Choroid plexus epithelial cell (primary cell): ENCODE measurements at regions not wholly inside any gene's neighbourhood (a gene's known extent, or its start where the extent isn't known, plus 50 kb on each side); places are given as distances from the start of the nearest gene placed in this dataset.

Source experiments
- DNase-seq: peaks from one replicate; pipeline ENCODE4 v3.0.0-alpha.2; 2010; ENCODE audit warnings: low read depth
- H3K4me3 ChIP-seq: 2 replicates; pipeline ENCODE4 v1.5.1; 2011; ENCODE audit warnings: low read depth, mild to moderate bottlenecking, control low read depth, low read length, moderate library complexity
- TF ChIP-seq, protein P1 (sequence below): conservative IDR thresholded peaks from 2 replicates; pipeline ENCODE4 v1.5.1; 2011; ENCODE audit warnings: low read depth, mild to moderate bottlenecking, control low read depth, inconsistent platforms, low read length, moderate library complexity

GRCh38 chr3:162012633-162013032 lies 516.0 kb downstream of the OTOL1 start:
- no peak for DNase-seq
- no peak overlapping the region for H3K4me3 ChIP-seq
- TF ChIP-seq, protein P1, sequence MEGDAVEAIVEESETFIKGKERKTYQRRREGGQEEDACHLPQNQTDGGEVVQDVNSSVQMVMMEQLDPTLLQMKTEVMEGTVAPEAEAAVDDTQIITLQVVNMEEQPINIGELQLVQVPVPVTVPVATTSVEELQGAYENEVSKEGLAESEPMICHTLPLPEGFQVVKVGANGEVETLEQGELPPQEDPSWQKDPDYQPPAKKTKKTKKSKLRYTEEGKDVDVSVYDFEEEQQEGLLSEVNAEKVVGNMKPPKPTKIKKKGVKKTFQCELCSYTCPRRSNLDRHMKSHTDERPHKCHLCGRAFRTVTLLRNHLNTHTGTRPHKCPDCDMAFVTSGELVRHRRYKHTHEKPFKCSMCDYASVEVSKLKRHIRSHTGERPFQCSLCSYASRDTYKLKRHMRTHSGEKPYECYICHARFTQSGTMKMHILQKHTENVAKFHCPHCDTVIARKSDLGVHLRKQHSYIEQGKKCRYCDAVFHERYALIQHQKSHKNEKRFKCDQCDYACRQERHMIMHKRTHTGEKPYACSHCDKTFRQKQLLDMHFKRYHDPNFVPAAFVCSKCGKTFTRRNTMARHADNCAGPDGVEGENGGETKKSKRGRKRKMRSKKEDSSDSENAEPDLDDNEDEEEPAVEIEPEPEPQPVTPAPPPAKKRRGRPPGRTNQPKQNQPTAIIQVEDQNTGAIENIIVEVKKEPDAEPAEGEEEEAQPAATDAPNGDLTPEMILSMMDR: no peak

DNA sequence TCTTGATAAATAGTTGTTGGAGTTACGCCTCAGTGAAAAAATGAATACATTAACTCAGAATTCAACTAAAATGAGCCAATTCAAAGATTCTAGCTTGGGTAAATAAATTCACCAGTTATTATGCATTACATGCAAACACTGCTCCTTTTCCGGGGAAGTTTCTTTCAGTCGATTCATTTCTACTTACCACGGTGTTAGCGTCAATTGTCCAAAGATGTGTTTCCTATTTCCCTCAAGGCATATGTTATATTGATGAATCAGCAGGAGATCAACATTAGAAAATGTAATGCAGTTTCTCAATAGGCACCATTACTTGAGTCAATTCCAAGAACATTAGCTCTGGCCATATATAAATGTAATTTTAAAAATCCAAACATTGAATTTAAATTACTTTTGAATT lies 517.7 kb downstream of the OTOL1 start:
- TF ChIP-seq, protein P1: no peak
- H3K4me3 ChIP-seq: no peak overlapping the region
- DNase-seq: no peak

DNA sequence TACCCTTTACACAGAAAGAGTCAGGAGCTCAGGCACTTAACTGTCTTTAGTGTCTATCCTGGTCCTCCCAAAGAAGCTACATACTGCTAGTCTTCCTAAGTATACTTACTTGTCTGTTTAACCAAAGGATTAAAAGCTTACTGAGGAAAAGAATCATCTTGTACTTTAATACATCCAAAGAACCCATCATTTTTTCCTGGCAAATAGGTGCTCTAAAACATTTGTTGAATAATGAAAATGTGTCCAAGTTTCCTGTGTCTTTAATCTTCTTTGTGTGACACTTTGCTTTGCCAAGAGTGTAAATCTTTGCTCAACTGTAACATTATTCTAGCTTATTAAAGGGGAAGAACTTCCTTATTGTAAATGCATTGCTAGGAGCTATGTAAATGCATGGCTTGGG lies 519.2 kb downstream of the OTOL1 start:
- TF ChIP-seq, protein P1: no peak
- no peak overlapping the region for H3K4me3 ChIP-seq
- no peak for DNase-seq

- no peak overlapping the region for H3K4me3 ChIP-seq
- TF ChIP-seq, protein P1: no peak
- DNase-seq: no peak
Measured at GRCh38 chr3:162019817-162020216, 523.2 kb downstream of the OTOL1 start.

DNA sequence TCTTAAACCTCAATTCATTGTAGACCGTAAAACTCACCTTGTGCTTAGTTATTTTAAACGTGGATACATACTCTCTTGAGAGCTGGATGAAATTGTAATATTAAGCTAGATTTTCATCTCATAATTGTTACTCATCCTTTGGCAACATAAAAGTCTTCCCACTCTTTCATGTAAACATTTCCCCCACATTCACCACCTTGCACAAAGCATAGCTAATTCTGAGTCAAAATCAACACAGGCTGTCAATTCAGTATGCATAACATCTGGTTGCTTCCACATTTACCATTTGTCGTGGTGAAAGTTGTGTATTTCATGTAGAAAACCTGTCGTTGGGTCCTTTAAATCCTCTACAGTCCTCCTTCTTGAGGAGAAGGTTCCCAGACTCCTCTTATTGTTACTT lies 524.6 kb downstream of the OTOL1 start:
- no peak overlapping the region for H3K4me3 ChIP-seq
- TF ChIP-seq, protein P1: no peak
- DNase-seq: no peak

DNA sequence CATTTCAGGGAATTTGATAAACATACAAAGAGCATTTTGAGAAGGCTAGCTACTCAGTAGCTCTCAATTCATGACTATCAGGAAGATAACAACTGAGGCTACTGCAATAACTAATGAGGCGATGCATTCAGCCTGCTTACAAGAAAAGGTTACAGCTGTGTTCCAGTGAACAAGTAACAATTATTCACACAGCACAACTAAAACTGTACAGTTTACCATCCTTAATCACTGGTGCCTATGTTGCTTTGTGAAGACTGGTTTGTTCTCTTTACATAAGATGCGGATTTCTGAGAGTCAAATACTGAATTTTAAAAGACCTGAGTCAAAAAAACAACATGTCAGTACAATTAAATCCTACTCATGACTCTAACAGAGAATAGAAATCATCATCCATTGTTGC lies 526.3 kb downstream of the OTOL1 start:
- H3K4me3 ChIP-seq: no peak overlapping the region
- TF ChIP-seq, protein P1: no peak
- DNase-seq: no peak

DNA sequence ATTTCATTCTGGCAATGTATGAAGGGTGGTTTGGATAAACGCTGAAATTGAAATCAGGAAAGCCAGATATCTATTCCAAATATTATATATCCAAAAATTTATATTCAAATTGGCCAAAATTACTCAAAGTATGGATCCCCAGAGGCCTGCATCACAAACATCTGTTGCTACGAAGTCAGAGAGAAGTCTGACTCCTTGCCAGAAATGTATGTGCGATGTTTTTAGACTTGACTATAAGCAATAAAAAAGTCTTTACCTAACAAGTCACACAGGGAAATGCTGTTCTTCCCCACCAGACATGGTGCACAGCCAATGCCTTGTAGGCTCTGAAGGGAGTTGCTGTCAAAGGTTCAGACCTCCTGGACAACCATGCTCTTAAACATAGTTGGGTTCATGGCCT lies 533.1 kb downstream of the OTOL1 start:
- no peak for DNase-seq
- H3K4me3 ChIP-seq: no peak overlapping the region
- TF ChIP-seq, protein P1: no peak
